ENCODE measurements at regions not wholly inside any gene's neighbourhood (a gene's known extent, or its start where the extent isn't known, plus 50 kb on each side); places are given as distances from the start of the nearest gene placed in this dataset.

- no peak for DNase-seq (ENCODE audit: low read depth in 2 of 2)
- no peak overlapping the region for H3K9ac ChIP-seq (ENCODE audit: insufficient read depth, low read length)
- no peak overlapping the region for H3K4me2 ChIP-seq (ENCODE audit: extremely low read depth, insufficient read depth, low read length)
- H3K27ac ChIP-seq (ENCODE audit: insufficient read depth, low read length), result no peak overlapping the region
- no peaks in the 10 kb centered on the region for H3K4me1 ChIP-seq (ENCODE audit: control insufficient read depth, extremely low read depth, insufficient read depth, low read length)
- H3K79me2 ChIP-seq (ENCODE audit: control insufficient read depth, insufficient read depth, low read length), result no peaks in the 10 kb centered on the region
- no peak for TF ChIP-seq EZH2 (IDR thresholded peaks at IDR 0.05; ENCODE audit: low read length, missing control alignments)
- TF ChIP-seq, protein P1, sequence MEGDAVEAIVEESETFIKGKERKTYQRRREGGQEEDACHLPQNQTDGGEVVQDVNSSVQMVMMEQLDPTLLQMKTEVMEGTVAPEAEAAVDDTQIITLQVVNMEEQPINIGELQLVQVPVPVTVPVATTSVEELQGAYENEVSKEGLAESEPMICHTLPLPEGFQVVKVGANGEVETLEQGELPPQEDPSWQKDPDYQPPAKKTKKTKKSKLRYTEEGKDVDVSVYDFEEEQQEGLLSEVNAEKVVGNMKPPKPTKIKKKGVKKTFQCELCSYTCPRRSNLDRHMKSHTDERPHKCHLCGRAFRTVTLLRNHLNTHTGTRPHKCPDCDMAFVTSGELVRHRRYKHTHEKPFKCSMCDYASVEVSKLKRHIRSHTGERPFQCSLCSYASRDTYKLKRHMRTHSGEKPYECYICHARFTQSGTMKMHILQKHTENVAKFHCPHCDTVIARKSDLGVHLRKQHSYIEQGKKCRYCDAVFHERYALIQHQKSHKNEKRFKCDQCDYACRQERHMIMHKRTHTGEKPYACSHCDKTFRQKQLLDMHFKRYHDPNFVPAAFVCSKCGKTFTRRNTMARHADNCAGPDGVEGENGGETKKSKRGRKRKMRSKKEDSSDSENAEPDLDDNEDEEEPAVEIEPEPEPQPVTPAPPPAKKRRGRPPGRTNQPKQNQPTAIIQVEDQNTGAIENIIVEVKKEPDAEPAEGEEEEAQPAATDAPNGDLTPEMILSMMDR (conservative IDR thresholded peaks at IDR 0.05 in 1 of 2, IDR thresholded peaks at IDR 0.05 in 1 of 2; ENCODE audit: low read depth in 1 of 2, low read length in 2 of 2), result no peak
- H2AFZ ChIP-seq (ENCODE audit: low read length), result no peak overlapping the region
- no peak overlapping the region for H3K4me3 ChIP-seq (replicated peaks in 1 of 4; ENCODE audit: control extremely low read depth in 1 of 4, insufficient read depth in 1 of 4, low read depth in 3 of 4, low read length in 4 of 4)
- no peaks in the 10 kb centered on the region for H3K27me3 ChIP-seq (ENCODE audit: control insufficient read depth, insufficient read depth, low read length)
- H3K9me3 ChIP-seq (ENCODE audit: control insufficient read depth, insufficient read depth, low read depth, low read length), result no peaks in the 10 kb centered on the region
- no peaks in the 10 kb centered on the region for H4K20me1 ChIP-seq (ENCODE audit: control insufficient read depth, extremely low read depth, insufficient read depth, low read length)
- H3K36me3 ChIP-seq (ENCODE audit: control insufficient read depth, insufficient read depth, low read length), result no peaks in the 10 kb centered on the region
These were observed 121.4 kb downstream of the ZFAND4 start for GRCh38 chr10:45550903-45551786.

GRCh38 chr10:45548068-45548467 lies 124.5 kb downstream of the ZFAND4 start:
- H3K27me3 ChIP-seq (ENCODE audit: control insufficient read depth, insufficient read depth, low read length), result no peaks in the 10 kb centered on the region
- no peaks in the 10 kb centered on the region for H4K20me1 ChIP-seq (ENCODE audit: control insufficient read depth, extremely low read depth, insufficient read depth, low read length)
- no peaks in the 10 kb centered on the region for H3K36me3 ChIP-seq (ENCODE audit: control insufficient read depth, insufficient read depth, low read length)
- no peak overlapping the region for H3K4me3 ChIP-seq (replicated peaks in 1 of 4; ENCODE audit: control extremely low read depth in 1 of 4, insufficient read depth in 1 of 4, low read depth in 3 of 4, low read length in 4 of 4)
- H3K27ac ChIP-seq (ENCODE audit: insufficient read depth, low read length), result no peak overlapping the region
- no peaks in the 10 kb centered on the region for H3K4me1 ChIP-seq (ENCODE audit: control insufficient read depth, extremely low read depth, insufficient read depth, low read length)
- TF ChIP-seq, protein P1 (conservative IDR thresholded peaks at IDR 0.05 in 1 of 2, IDR thresholded peaks at IDR 0.05 in 1 of 2; ENCODE audit: low read depth in 1 of 2, low read length in 2 of 2), result no peak
- TF ChIP-seq EZH2 (IDR thresholded peaks at IDR 0.05; ENCODE audit: low read length, missing control alignments), result no peak
- no peak overlapping the region for H3K4me2 ChIP-seq (ENCODE audit: extremely low read depth, insufficient read depth, low read length)
- H3K9me3 ChIP-seq (ENCODE audit: control insufficient read depth, insufficient read depth, low read depth, low read length), result no peaks in the 10 kb centered on the region
- no peaks in the 10 kb centered on the region for H3K79me2 ChIP-seq (ENCODE audit: control insufficient read depth, insufficient read depth, low read length)
- no peak overlapping the region for H3K9ac ChIP-seq (ENCODE audit: insufficient read depth, low read length)
- DNase-seq (ENCODE audit: low read depth in 2 of 2), result no peak
- no peak overlapping the region for H2AFZ ChIP-seq (ENCODE audit: low read length)

- Histone ChIP-seq H3K27ac (ENCODE audit: insufficient read depth, low read length) (no peak overlapping the region), H4K20me1 (ENCODE audit: control insufficient read depth, extremely low read depth, insufficient read depth, low read length) (no peaks in the 10 kb centered on the region), H3K4me2 (ENCODE audit: extremely low read depth, insufficient read depth, low read length) (no peak overlapping the region), H3K79me2 (ENCODE audit: control insufficient read depth, insufficient read depth, low read length) (no peaks in the 10 kb centered on the region), H3K9me3 (ENCODE audit: control insufficient read depth, insufficient read depth, low read depth, low read length) (no peaks in the 10 kb centered on the region), H3K36me3 (ENCODE audit: control insufficient read depth, insufficient read depth, low read length) (no peaks in the 10 kb centered on the region), H3K4me3 (replicated peaks in 1 of 4; ENCODE audit: control extremely low read depth in 1 of 4, insufficient read depth in 1 of 4, low read depth in 3 of 4, low read length in 4 of 4) (no peak overlapping the region), H2AFZ (ENCODE audit: low read length) (no peak overlapping the region), H3K9ac (ENCODE audit: insufficient read depth, low read length) (no peak overlapping the region), H3K4me1 (ENCODE audit: control insufficient read depth, extremely low read depth, insufficient read depth, low read length) (no peaks in the 10 kb centered on the region), H3K27me3 (ENCODE audit: control insufficient read depth, insufficient read depth, low read length) (no peaks in the 10 kb centered on the region)
- DNase-seq (ENCODE audit: low read depth in 2 of 2), result no peak
- TF ChIP-seq EZH2 (IDR thresholded peaks at IDR 0.05; ENCODE audit: low read length, missing control alignments), result no peak
- TF ChIP-seq, protein P1 (conservative IDR thresholded peaks at IDR 0.05 in 1 of 2, IDR thresholded peaks at IDR 0.05 in 1 of 2; ENCODE audit: low read depth in 1 of 2, low read length in 2 of 2), result no peak
These were observed 125.4 kb downstream of the ZFAND4 start for GRCh38 chr10:45547207-45547606.

Data from fibroblast of lung (primary cell).